ENCODE measurements at regions not wholly inside any gene's neighbourhood (a gene's known extent, or its start where the extent isn't known, plus 50 kb on each side); places are given as distances from the start of the nearest gene placed in this dataset.

- no peaks in the 10 kb centered on the region; the same call in 2 of the 3 replicates for H3K9me3 ChIP-seq (replicated peaks; ENCODE audit: control insufficient read depth, insufficient read depth, low read length)
- no peak for DNase-seq (ENCODE audit: low read depth, low spot score)
- peaks cover 0 to 2% of the 10 kb centered on the region in 2 experiments; a peak in 2 of 4 replicates for H3K27me3 ChIP-seq (replicated peaks in 1 of 2; ENCODE audit: control insufficient read depth in 2 of 2, insufficient read depth in 2 of 2, low read length in 1 of 2)
- no peaks in the 10 kb centered on the region for H3K4me1 ChIP-seq (ENCODE audit: control insufficient read depth, insufficient read depth, low read length)
- no TSS peak for BruUV-seq (replicated peaks)
- 21% methylated on average over 9 of the region's 9 CpGs for WGBS (ENCODE audit: insufficient coverage, insufficient replicate concordance, low lambda C conversion rate, missing lambda C conversion rate)
- H3K4me3 ChIP-seq, result no peak overlapping the region
- TF ChIP-seq SMAD1 (IDR thresholded peaks at IDR 0.05; ENCODE audit: low read depth, partially characterized antibody), result no peak
- no peak for TF ChIP-seq HDAC6 (IDR thresholded peaks at IDR 0.05; ENCODE audit: unreplicated experiment)
- TF ChIP-seq NR2F1 (conservative IDR thresholded peaks at IDR 0.05), result no peak
- no peak for TF ChIP-seq TAF1 (IDR thresholded peaks at IDR 0.05; ENCODE audit: borderline replicate concordance, low read depth, low read length)
- TF ChIP-seq DPF2 (IDR thresholded peaks at IDR 0.05), result no peak
- TF ChIP-seq HDGF (IDR thresholded peaks at IDR 0.05), result no peak
- no peak for TF ChIP-seq ATF2 (IDR thresholded peaks at IDR 0.05; ENCODE audit: low read length)
- TF ChIP-seq, protein P1, sequence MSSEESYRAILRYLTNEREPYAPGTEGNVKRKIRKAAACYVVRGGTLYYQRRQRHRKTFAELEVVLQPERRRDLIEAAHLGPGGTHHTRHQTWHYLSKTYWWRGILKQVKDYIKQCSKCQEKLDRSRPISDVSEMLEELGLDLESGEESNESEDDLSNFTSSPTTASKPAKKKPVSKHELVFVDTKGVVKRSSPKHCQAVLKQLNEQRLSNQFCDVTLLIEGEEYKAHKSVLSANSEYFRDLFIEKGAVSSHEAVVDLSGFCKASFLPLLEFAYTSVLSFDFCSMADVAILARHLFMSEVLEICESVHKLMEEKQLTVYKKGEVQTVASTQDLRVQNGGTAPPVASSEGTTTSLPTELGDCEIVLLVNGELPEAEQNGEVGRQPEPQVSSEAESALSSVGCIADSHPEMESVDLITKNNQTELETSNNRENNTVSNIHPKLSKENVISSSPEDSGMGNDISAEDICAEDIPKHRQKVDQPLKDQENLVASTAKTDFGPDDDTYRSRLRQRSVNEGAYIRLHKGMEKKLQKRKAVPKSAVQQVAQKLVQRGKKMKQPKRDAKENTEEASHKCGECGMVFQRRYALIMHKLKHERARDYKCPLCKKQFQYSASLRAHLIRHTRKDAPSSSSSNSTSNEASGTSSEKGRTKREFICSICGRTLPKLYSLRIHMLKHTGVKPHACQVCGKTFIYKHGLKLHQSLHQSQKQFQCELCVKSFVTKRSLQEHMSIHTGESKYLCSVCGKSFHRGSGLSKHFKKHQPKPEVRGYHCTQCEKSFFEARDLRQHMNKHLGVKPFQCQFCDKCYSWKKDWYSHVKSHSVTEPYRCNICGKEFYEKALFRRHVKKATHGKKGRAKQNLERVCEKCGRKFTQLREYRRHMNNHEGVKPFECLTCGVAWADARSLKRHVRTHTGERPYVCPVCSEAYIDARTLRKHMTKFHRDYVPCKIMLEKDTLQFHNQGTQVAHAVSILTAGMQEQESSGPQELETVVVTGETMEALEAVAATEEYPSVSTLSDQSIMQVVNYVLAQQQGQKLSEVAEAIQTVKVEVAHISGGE (CRISPR knock-in tag; IDR thresholded peaks at IDR 0.05), result no peak
- TF ChIP-seq KDM1A (IDR thresholded peaks at IDR 0.05; ENCODE audit: borderline replicate concordance), result no peak
- TF ChIP-seq ZNF622 (IDR thresholded peaks at IDR 0.05), result no peak
- no peak for TF ChIP-seq ZNF207 (IDR thresholded peaks at IDR 0.05; ENCODE audit: borderline replicate concordance)
- TF ChIP-seq SPI1 (IDR thresholded peaks at IDR 0.05; ENCODE audit: borderline replicate concordance, insufficient read depth, low read depth, low read length), result no peak
- TF ChIP-seq, protein P2, sequence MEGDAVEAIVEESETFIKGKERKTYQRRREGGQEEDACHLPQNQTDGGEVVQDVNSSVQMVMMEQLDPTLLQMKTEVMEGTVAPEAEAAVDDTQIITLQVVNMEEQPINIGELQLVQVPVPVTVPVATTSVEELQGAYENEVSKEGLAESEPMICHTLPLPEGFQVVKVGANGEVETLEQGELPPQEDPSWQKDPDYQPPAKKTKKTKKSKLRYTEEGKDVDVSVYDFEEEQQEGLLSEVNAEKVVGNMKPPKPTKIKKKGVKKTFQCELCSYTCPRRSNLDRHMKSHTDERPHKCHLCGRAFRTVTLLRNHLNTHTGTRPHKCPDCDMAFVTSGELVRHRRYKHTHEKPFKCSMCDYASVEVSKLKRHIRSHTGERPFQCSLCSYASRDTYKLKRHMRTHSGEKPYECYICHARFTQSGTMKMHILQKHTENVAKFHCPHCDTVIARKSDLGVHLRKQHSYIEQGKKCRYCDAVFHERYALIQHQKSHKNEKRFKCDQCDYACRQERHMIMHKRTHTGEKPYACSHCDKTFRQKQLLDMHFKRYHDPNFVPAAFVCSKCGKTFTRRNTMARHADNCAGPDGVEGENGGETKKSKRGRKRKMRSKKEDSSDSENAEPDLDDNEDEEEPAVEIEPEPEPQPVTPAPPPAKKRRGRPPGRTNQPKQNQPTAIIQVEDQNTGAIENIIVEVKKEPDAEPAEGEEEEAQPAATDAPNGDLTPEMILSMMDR (IDR thresholded peaks at IDR 0.05 in 2 of 3, conservative IDR thresholded peaks at IDR 0.05 in 1 of 3; ENCODE audit: control insufficient read depth in 2 of 3, extremely low read depth in 1 of 3, insufficient read depth in 1 of 3, low read depth in 3 of 3, low read length in 3 of 3), result no peak
- ChIA-PET SMC1A (ENCODE audit: uncharacterized antibody, unreplicated experiment) (no interaction called here), RAD21 (ENCODE audit: unreplicated experiment) (no interaction called here), CTCF (no interaction called here), POLR2A (no interaction called here)
- no peak for FAIRE-seq
- no peak overlapping the region for H3K9ac ChIP-seq (ENCODE audit: control insufficient read depth, insufficient read depth, low read length)
- no peaks in the 10 kb centered on the region for H3K36me3 ChIP-seq (ENCODE audit: control insufficient read depth in 2 of 2, insufficient read depth in 2 of 2, low read length in 1 of 2)
- no peak overlapping the region for H3K27ac ChIP-seq (ENCODE audit: control insufficient read depth, insufficient read depth)
- no peaks in the 10 kb centered on the region for H4K20me1 ChIP-seq (ENCODE audit: control insufficient read depth, insufficient read depth)
- no peak overlapping the region for H2AFZ ChIP-seq (ENCODE audit: control insufficient read depth, low read depth, low read length)
- in situ Hi-C loops (cut with MboI), result no loop called here
- no peak overlapping the region for H3K4me2 ChIP-seq (ENCODE audit: control insufficient read depth, insufficient read depth)
- no peaks in the 10 kb centered on the region for H3K79me2 ChIP-seq (ENCODE audit: control insufficient read depth, insufficient read depth, low read length)
- ATAC-seq, result no peak
- intact Hi-C loops (cut with micrococcal nuclease; ENCODE audit: unreplicated experiment), result no loop called here
Observed at GRCh38 chr20:57869951-57870315, 160.1 kb upstream of the PMEPA1 start.

Data from GM12878 (cell line).